ENCODE measurements at regions not wholly inside any gene's neighbourhood (a gene's known extent, or its start where the extent isn't known, plus 50 kb on each side); places are given as distances from the start of the nearest gene placed in this dataset.

DNA sequence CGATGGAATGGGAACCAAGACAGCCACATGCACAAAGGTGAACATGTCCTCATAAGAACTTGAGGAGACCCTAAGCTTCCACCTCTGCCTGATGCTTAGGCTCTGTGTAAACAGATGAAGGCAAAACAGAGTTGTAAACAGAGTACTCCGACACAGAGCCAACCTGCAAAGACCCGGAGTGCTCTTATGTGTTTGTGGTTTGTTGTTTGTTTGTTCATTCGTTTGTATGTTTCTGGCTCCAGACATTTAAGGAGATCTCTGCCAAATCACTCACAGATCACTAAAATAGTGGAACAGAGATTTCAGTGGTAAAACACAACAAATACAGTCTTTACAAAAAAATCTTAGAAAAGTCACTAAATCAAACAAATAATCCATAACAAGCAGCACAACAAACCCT lies 294.9 kb downstream of the EIPR1 start:
- no peak for TF ChIP-seq CTCF (IDR thresholded peaks at IDR 0.05)
- TF ChIP-seq POLR2A (IDR thresholded peaks at IDR 0.05) = no peak

Data from sigmoid colon (tissue), 3 donors.